EL (cell line): ENCODE measurements at regions not wholly inside any gene's neighbourhood (a gene's known extent, or its start where the extent isn't known, plus 50 kb on each side); places are given as distances from the start of the nearest gene placed in this dataset.
"Not testable (repeated sequence)": the region's sequence is repeated elsewhere in the genome, so short reads cannot be mapped to it uniquely, and the experiment has no call there.

Experiments
- DNase-seq: peaks from one replicate; pipeline ENCODE4 v3.0.0-alpha.2; 2016

GRCh38 chr16:79882340-79883005 is 281.9 kb upstream of the MAF start:
- DNase-seq = no peak

GRCh38 chr16:79881107-79881506 is 280.6 kb upstream of the MAF start:
- not testable (repeated sequence) for DNase-seq

GRCh38 chr16:79876332-79876730 is 275.8 kb upstream of the MAF start:
- no peak for DNase-seq

- no peak for DNase-seq
Observed at GRCh38 chr16:79874391-79874790, 273.9 kb upstream of the MAF start.

GRCh38 chr16:79873825-79874224 is 273.3 kb upstream of the MAF start:
- no peak for DNase-seq

- DNase-seq = no peak
Observed at GRCh38 chr16:79871906-79872305, 271.4 kb upstream of the MAF start.

- DNase-seq = no peak
Observed at GRCh38 chr16:79870016-79870886, 269.7 kb upstream of the MAF start.

GRCh38 chr16:79869304-79870015 is 268.9 kb upstream of the MAF start:
- DNase-seq = no peak

GRCh38 chr16:79868841-79869240 is 268.3 kb upstream of the MAF start:
- DNase-seq = no peak

GRCh38 chr16:79867425-79867997 is 267.0 kb upstream of the MAF start:
- no peak for DNase-seq

GRCh38 chr16:79865918-79866317 is 265.4 kb upstream of the MAF start:
- no peak for DNase-seq

- DNase-seq = no peak
Observed at GRCh38 chr16:79864781-79865391, 264.3 kb upstream of the MAF start.

- no peak for DNase-seq
Observed at GRCh38 chr16:79864032-79864780, 263.7 kb upstream of the MAF start.

GRCh38 chr16:79863128-79864031 is 262.8 kb upstream of the MAF start:
- DNase-seq = no peak

- no peak for DNase-seq
Observed at GRCh38 chr16:79862601-79863000, 262.1 kb upstream of the MAF start.

GRCh38 chr16:79856581-79856980 is 256.0 kb upstream of the MAF start:
- DNase-seq = no peak

GRCh38 chr16:79850348-79850747 is 249.8 kb upstream of the MAF start:
- no peak for DNase-seq

GRCh38 chr16:79849119-79849518 is 248.6 kb upstream of the MAF start:
- no peak for DNase-seq

- DNase-seq = no peak
Observed at GRCh38 chr16:79848719-79849118, 248.2 kb upstream of the MAF start.

- DNase-seq = no peak
Observed at GRCh38 chr16:79847569-79847968, 247.0 kb upstream of the MAF start.

GRCh38 chr16:79847101-79847500 is 246.6 kb upstream of the MAF start:
- DNase-seq = no peak
